GM19023 (cell line): ENCODE measurements at regions not wholly inside any gene's neighbourhood (a gene's known extent, or its start where the extent isn't known, plus 50 kb on each side); places are given as distances from the start of the nearest gene placed in this dataset.

Experiments
- ATAC-seq: cut with Tn5 transposase; IDR thresholded peaks from one replicate; pipeline ENCODE4 v1.9.1; 2021; ENCODE audit warnings: mild to moderate bottlenecking, moderate library complexity; ENCODE audit not compliant: unreplicated experiment

DNA sequence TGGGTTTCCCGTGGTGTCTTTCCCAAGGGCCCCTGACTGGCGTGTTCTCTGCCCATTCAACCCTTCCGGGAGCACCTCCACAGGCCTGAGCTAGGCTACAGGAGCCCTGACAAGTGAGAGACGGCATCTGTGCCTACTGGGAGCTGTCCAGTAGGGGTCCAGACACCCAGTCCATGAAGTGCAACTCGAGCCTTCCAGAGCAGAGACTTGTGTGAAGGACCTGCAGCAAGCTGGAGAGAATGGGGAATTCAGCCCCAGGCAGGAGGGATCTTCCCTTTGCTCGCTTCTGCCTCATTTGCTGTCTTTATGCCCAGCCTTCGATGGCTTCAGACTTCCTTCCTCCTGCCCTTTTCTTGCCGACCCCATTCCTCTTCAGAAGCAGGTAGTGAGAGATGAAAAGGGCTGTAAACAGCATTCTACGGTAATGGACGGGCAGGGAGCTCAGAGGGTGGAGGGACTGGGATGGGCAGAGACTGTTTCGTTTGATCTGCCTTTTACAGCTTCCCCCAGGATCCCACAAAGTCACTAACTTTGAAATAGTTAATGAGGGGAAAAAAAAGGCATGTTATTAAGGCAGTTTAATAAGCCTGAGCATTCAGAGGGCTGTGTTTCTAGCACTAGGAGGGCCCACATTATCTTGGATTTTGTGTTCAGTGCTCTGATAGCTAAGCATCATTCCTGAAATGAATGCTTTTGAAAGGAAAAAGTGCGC is 327.6 kb downstream of the FGF9 start:
- no peak for ATAC-seq

DNA sequence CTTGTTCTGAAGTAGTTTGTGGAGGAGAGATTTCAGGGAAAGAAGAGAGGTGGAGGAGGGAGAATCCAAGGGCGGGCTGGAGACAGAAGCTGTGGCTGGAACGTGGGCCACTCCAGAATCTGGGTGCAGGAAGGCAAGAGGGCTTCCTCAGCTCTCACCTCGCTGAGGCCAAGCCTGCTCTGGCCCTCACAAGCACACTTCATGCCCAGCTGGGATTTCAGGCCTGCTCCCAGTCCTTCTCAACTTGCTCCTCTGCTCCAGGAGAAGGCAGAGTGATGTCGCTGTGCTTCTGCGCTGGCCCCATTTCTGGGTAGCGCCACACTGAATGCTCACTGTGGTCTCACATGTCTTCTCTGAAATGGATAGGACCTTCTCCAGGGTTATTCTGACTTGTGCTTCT is 328.8 kb downstream of the FGF9 start:
- ATAC-seq: no peak

DNA sequence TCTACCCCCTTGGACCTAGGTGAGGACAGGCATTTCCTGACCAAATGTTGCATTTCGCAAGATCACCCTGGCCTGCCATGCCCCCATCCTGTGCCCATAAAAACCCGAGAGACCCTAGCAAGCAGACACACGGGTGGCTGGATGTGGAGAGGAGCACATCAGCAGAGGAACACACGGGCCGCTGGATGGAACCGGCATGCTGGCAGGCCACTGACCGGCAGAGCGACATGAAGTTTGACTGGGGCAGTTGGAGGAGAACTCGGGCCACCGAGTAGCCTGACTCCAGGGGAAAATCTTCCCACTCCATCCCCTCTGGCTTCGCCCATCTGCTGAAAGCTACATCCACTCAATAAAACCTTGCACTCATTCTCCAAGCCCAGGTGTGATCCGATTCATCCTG is 329.3 kb downstream of the FGF9 start:
- no peak for ATAC-seq

DNA sequence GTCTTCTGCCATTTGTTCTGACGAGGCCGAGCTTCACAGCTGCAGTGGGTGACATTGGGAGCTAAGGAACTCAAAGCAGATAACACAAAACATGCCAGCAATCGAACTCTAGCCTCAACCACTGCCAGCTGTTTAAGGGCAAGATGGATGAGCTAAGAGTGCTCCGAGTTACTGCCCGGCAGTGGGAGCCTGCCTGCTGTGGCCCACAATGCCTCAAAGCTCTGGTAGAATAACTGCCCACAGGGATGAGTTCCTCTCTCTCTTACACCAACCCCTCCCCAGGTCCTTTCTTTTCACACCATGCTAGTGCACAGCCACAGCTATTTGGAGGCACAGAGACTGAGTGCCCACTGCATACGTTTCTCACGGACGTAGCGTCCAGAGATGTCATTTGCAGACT is 330.5 kb downstream of the FGF9 start:
- no peak for ATAC-seq

DNA sequence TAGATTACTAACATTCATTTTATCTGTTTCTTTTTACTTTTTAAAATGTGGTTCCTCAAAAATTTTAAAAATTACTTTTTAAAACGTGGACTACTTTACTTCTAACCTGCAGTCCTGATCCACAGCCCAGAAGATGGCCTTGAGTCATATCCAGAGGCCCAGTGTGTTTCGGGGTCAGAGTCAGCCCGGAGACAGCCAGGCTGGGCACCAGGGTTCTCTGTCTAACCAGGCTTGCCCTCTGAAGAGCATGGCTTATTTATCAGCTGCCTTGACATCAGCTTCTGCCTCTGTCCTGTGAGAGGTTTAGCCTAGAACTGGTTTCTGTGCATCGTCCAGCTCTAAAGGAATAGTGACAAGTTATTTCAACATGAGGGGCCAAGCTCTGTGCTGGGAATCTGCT is 332.0 kb downstream of the FGF9 start:
- ATAC-seq: no peak

DNA sequence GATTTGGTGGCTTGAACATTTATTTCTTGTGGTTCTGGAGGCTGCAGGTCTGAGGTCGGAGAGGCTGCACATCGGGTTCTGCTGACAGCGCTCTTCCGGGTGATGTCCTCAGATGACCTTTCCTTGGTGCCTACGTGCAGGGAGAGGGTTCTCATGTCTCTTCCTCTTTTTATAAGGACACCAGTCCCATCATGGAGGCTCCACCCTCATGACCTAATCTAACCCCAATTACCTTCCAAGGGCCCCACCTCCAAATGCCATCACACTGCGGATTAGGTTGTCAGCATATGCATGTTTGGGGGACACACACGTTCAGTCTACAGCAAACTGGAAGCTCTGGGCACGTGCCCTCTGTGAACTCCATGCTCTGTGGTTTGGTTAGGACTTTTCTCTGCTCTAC is 338.6 kb downstream of the FGF9 start:
- no peak for ATAC-seq

DNA sequence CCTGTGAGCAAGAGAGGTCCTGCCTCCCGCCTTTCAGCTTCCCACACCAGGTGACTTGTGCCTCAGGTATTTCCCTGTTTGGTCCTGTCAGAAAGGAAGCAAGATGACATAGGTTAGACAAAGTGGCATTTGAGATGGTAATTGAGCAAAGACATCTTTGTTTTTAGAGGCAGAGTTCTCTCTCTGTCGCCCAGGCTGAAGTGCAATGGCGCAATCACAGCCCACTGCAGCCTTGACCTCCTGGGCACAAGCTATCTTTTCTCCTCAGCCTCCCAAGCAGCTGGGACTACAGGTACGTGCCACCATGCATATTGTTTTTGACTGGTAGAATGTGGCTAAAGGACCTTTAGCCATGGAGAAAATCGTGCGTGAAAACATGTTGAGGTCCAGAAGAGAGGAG is 339.1 kb downstream of the FGF9 start:
- no peak for ATAC-seq

DNA sequence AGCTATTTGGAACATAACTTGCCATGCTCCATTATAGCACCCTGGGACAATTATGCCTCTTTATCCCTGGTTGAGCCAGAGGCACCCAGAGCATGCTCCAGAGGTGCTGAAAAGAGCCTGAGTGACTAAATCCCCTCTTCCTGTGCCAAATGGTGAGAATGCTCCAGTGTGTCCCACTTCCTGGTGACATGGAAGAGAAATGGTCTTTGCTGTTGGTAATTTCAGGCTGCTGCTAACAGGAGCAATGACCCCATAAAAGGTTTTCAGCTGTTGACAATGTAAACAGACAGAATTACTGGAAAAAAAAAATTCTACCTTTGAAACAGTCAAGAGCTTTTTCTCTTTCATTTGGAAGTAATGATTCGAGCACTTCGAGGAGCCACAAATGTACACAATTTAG is 341.8 kb downstream of the FGF9 start:
- no peak for ATAC-seq

DNA sequence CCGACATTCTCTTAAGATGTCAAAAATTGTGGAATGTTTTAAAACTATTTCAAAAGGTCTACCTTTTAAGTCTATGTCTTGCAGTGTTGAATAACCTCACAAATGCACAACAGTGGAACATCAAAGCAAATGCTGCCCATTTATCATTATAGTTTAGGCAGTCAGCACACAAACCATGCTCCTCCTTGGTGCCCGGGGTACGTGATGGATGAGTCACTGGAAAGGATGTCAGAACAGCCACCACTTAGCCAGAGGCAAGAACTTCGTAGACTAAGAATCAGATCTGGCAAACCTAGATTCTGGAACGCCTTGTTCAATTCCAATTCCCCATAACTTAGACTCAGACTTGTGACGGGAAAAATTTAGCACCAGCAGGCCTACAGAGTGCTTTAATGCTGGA is 343.6 kb downstream of the FGF9 start:
- no peak for ATAC-seq

DNA sequence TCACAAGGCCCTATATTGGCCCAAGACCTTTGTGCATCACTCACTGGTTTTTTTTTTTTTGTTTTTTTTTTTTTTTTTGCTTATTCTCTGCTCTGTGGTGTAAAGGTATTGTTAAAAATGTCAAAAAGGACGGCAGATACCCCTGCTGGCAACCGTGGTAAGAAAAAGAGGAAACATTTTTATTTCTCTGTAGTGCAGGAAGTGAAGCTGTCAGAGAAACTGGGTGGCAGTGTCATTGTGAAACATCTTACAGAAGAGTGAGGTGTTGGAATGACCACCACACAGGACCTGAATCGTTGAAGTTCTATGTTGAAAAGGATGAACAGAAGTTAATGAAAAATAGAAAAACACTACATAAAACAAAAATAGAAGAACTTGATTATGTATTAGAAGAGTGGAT is 346.4 kb downstream of the FGF9 start:
- peak; percentile 79 for ATAC-seq

DNA sequence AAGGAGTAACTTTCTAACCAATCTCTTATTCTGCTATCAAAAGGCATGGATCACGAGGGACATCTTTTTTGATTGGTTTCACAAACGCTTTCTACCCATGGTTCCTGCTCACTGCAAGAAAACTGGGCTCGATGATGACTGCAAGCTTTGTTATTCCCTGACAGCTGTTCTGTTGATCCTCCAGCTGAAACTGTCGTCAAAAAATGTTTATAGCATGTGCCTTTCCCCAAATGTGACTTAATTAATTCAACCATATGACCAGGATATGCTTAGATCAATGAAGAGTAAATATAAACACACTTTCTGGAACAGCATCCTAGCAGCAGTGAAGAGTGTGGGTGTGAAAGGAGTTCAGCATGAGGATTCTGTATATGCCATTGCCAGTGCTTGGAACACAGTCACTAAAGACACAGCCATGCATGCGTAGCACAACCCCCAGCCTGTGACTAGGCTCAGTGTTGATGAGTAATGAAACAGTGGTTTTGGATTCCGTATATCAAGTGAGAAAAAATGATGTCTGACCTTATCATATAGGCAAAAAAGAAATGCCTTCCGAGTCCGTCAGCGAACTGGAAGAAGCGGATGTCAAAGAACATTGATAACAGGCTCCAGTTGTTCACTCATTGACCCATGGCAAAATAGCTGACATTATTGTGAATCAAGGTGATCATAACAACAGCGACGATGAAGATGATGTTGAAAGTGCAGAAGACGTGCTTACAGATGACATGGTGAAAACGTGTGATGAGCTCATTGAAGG is 347.4 kb downstream of the FGF9 start:
- no peak for ATAC-seq

DNA sequence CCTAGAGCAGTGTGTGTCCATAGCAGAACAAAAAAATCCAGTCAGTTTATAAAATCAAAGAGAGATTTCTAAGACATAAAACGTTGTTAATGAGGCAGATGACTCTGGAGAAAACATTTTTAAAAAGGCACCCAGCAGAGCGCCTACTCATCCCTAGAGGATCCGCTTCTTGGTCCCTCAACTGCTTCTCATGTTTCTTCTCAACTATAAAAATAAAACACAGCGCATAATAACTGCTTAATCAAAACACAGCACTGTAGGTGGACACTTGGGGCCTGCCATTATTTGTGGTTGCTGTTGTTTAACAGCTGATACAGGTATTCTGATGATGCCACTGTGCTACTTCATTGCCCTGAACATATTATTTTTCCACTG is 347.9 kb downstream of the FGF9 start:
- ATAC-seq: no peak

DNA sequence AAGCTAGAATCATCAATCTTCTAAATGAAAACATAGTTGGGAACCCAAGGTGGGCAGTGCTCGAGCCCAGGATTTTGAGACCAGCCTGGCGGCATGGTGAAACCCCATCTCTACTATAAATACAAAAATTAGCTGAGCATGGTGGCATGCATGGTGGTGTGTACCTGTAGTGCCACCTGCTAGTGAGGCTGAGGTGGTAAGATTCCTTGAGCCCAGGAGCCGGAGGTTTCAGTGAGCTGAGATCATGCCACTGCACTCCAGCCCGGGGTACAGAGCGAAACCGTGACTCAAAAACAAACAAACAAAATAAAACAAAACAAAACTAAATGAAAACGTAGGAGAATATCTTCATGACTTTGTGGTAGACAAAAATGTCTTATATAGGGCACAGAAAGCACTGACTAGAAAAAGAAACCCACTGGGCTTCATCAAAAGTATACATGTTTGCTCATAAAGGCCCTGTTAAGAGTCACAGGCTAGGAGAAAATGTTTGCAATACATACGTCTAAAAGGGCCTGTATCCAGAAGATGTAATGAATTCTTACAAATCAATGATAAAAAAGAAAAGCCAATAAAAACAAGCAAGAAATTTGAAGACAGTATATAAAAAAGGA is 353.6 kb downstream of the FGF9 start:
- ATAC-seq: no peak

DNA sequence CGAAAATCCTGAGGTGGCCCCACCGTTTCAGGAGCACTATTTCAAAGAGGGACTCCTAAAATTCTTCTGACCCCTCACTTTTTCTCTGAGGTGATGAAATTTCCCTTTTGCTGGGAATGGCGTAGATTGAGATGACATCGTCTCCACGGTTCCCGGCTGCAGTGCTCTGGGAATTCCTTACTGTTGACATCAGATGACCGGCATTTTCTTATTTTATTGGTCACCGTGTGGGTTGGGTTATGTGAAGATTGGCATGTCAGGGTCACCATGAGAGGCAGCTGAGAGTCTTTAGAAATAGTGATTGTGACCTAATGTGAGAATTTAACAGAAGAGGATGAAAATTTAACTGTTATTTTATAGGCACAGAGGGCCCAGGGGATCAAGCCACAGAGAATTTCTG is 356.7 kb downstream of the FGF9 start:
- ATAC-seq: no peak

DNA sequence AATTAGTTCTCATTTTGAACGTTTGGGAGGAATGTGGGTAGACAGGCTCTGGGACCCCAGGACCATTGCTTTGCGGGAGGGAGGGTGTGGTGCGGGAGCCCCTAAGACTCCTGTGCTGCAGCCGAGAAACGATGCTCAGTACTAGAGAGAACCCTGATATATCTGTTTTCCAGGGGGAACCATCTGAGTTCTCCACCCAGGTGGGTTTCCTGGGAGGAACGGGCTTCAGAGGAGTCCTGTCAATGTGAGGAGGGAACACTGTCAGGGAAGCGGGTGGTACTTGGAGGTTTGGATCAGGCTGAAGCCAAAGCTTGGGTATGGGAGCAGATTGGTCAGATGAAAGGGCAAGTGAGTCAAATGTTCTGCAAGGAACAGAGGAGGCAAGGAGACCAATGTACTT is 358.0 kb downstream of the FGF9 start:
- ATAC-seq: no peak

DNA sequence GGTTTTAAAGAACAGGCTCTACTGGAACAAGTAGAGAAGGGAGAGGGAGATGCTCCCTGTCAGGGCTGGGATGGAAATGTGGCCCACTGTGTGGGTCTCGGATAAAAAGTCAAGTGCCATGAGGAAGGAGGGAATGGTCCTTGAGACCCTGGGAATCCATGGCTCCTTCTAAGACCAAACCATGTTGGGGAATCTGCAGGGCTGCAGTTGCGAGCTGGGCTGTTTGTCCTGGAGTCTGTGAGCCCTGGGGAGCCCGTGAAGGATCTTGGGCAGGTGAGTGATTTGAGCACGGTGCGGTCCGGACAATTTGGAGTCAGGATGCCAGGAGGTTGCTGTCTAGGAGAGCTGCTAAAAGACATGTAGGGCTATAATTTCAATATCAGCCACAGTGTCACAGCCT is 359.4 kb downstream of the FGF9 start:
- ATAC-seq: no peak

DNA sequence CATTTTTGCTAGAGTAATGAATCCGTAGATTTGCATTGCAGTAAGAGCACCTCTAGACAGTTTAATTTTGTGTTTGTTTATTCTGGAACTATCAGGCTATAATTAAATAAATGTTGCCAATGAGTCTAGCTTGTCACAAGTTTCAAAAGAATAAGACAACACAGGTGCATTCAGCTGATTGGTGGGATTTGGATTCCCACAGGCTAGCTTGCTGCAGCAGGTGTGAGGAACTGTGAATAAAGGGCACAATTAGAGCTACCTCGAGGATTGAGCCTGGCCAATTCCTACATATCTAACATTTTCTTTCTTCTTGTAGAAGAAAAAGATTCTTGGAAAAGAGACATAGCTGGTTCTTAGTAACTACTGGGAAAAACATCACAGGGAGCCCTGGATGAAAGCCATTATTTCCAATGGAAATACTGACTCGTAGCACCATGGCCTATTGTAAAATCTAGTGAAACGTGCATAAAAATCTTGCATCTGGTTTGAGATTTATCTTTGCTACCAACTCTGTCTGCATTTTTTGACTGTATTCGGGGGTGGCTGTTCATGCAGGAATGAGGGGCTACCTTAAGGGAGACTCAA is 360.9 kb downstream of the FGF9 start:
- no peak for ATAC-seq

DNA sequence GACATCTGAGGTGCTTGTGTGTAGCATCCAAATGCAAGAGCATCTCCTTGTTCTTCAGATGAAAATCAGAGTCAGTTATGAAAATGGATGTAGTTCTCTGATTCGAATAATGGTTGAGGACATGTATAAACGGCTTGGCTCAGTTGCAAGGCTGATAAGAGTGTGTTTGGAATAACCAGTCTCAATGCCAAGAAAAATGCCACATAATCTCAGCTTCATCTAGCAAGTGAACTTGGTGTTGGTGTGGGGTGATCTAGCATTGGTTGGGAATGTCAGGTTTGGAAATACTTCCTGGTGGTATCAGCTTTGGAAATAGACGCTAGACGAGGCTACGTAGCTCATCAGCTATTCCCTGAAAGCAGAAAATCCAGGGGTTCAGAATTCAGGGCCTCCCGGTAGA is 362.0 kb downstream of the FGF9 start:
- ATAC-seq: no peak

DNA sequence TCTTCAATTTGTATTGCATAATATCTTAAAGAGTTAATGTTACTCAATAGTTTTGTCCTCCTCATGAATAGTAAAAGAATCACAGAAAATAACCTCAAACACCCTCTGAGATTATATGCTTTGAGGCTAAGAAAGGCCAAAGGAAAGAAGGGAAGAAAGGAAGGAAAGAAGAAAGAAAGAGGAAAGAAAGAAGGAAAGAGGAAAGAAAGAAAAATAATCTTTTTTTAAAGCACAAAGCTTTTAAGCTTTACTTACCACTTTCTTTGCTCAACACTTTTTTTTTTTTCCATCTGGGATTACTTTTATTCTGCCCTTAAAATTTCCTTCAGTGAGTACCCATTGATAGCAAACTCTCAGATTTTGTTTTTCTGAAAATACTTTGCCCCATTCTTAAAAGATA is 369.1 kb downstream of the FGF9 start:
- no peak for ATAC-seq

DNA sequence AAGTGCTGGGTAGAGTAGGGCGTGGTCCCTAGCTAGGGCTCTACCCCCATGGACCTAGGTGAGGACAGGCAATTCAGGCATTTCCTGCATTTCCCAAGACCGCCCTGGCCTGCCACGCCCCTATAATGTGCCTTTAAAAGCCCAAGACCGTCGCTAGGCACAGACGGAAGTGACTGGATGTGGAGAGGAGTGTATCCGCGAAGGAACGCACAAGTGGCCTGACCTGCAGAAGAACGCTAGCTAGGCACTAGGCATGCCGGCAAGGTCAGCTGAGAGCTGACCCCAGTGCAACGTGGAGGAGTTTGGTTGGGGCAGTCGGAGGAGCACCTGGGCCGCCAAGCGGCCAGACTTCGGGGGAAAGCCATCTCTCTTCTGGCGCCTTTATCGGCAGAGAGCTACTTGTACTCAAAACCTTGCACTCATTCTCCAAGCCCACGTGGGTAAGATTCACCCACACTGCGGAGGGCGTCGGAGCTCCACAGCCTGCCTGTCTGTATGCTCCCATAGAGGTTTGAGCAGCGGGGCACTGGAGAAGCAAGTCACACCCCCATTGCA is 370.0 kb downstream of the FGF9 start:
- ATAC-seq: no peak

DNA sequence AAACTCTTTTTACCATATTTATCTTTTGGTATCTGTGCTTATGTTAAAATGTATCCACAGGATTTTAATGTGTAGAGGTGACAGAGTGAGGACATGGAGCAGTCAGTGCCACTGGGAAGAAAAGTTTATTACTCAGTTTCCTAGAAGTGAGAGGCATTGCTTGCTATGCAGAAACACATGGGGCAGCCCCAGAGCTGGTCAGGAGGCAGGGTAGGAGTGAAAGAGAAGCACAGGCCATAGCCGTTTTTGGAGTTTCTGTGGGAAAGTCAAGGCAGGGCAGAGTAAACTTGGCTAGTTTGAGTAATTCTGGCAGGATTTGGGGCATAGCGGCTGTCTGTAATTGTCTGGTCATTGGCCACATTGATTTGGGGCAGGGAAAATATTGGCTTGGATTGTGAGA is 370.9 kb downstream of the FGF9 start:
- no peak for ATAC-seq
